IPS-NIHi7 (cell line): ENCODE measurements at regions not wholly inside any gene's neighbourhood (a gene's known extent, or its start where the extent isn't known, plus 50 kb on each side); places are given as distances from the start of the nearest gene placed in this dataset.

Source experiments
- DNase-seq: peaks from one replicate; pipeline ENCODE4 v3.0.0; 2012; ENCODE audit warnings: mixed read lengths; ENCODE audit errors: extremely low spot score

DNA sequence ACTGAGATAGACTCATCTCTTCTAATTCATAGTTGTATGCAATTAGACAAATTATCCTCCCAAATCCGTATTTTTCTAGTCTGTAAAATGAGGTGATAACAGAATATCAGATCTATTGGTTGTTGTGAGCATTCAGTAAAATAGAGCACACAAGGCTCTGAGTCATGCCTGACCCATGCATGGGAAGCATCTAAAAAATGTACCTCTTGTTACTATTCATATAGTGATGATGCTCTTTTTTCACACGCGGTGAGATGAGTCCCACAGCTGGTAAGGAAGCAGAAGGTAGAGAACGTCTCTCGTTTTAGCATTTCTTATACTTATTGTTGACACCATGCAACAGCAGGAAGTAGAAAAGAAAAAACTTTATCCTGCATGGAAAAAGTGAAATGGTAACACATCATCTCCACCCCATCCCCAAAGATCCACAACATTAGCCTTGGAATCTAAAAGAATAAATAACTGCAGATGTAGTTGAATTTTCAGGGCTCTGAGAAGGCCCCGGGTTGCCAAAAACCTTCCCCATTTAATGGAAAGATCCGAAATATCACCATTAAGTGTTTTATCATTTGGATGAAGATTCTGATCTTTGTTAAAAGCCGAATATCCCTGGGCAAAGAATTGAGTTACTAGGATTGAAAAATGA lies 215.6 kb downstream of the TMEM114 start:
- no peak for DNase-seq

DNA sequence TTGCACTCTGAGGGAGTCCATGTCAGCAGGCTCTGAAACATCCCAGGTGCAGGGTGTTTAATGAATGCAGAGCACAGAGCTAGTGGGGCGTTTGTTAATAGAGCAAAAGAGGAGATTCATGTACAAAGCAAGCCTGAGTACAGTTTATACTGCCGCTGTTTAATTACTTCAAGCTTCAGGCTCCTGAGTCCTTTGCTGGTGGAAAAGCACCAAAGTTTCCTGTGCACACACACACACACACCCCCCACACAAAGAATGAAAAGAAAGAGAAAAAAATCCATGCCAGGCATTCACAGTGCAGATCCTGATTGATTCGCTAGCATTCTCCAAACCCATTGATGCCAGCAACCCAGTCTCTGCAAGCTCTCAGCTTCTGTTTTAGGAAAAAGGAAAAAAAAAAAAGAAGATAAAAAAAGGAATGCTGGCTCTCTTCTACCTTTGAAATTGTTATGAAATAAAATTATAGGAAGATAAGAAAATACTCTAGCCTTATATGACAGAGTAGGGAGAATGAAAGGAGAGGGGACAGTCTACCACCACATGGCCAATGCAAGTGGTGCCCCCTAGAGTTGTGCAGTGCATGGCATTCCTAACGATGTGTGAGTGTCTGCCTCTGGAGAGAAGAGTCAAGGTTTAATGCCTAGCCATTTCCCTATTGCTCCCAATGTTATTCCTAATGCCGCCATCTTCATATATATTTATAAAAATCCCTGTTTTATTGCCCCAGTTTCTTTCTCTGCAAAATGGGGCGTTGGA lies 216.5 kb downstream of the TMEM114 start:
- no peak for DNase-seq

DNA sequence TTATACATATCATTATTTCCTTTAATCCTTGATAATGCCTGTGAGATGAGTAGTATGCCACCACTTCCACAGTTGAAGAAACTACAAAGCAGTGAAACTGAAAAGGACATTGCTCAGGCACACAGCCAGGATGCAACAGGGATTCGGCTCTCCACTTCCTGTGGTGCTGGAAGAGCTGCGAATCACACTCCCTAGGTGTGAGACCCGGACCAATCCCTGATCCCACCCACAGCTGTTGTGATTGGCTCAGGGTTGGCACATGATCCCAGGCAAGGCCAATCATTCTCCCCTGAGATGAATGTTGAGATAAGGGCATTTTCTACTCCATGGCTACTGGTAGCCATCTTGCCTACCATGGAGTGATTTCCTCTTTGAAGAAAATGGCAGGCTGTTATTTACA lies 218.2 kb downstream of the TMEM114 start:
- no peak for DNase-seq

DNA sequence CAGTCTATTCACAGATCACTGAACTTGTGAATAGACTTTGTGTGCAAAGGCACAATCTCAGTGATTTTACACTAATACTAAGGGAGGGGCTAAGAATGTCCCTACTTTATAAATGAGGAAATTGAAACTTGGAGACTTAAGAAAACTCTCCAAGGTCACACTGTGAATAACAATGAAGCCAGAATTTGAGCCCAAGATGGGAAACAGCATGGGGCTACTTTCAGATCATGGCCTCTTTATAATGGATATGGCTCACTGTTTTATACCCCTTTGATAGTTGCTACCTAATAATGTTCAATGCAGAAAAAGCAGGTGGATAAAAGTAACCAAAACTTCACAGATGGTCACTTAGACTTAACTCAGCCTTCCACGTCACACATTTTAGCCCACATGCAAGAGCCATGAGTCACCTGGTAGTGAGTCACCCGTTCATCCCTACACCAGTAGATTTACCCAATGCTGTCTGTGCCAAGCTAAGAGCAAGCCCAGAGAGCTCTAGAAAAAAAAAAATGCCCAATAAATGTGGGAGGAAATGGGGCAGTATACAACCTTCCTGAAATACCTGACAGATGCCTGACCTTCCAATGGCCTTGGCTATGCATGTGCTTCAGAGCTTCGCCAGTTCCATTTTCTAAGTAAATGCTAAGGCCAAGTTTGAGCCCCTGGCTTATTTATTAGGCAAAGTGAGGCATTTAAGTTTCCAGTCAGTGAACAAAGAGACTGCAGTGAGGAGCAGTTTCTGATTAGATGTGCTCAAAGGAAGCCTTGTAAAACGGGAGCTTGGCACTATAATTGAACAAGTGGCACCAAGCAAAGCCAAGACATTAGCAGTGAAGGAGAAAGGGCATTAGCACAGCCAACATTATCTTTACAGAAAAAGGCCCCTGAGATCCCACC lies 219.7 kb downstream of the TMEM114 start:
- peak; percentile 20 for DNase-seq

DNA sequence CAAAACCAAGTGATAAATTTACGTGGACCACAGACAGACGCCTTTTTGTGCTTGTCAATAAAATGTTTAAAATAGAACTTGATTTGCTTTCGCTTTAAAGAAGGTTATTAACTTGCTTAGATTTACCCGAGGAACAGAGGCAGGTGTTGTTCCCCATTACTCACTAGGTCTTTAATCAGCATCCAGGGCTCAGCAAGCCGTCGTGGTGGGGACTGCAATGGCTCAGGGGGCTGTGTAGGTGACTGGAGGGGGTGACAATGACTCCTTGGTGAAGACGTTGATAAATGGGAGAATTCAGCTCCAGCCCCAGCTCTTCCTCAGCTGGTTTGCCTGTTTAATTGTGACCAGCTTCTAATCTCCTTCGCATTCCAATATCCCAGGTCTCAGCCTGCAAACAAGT lies 231.4 kb downstream of the TMEM114 start:
- no peak for DNase-seq

DNA sequence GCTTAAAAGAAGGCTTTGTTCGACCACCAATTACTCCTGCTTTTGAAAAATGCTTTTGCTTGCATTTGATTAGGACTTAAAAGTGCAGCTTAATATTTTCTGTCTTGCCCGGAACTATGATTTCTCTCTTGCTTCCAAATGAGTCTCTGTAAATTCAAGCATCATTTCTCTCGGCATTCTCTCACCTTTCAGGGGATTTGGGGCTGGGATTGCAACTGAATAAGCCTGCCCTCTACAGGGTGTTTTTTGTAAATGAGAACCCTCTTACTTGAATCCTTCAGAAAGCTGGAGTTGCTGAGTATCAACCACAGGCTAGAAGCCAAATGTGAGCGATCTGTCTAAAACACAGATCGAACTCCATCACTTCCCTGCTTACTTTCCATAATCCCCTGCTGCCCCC lies 234.6 kb downstream of the TMEM114 start:
- peak; percentile 48 for DNase-seq

DNA sequence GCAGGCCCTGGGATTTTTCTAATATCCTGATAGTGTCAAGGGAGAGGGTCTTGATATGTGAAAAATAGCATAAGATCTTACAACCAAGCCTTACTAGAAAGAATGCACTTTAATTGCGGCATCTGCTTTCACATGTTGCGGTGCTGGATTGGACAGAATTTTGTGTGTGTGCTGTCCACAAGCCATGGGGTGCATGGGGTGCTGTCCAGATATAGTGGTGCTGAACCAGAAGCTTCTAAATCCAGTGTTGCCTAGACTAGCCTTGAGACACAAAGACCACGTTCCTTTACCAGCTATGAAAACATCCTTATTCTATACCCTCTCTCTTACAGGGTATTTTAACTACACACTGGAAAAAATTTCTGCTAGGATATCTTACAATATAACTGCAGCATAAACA lies 244.0 kb downstream of the TMEM114 start:
- peak; percentile 46 for DNase-seq

DNA sequence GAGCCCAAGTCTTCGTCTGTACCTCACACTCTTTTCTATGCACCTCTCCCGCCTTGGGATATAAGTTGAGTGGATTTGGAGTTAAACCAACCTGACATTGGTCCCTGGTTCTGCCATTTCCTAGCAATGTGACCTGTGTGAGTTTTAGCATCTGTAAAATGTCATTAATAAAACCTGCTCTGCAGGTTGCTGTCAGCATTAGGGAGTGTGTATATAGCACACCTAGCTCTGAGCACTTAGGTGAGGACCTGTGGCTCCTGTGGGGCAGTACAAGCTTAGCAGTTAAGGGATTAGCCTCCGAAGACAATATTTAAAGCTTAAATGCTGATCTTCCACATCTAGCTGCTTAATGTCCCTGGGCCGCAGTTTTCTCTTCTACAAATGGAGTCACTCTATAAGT lies 248.0 kb downstream of the TMEM114 start:
- DNase-seq: no peak

DNA sequence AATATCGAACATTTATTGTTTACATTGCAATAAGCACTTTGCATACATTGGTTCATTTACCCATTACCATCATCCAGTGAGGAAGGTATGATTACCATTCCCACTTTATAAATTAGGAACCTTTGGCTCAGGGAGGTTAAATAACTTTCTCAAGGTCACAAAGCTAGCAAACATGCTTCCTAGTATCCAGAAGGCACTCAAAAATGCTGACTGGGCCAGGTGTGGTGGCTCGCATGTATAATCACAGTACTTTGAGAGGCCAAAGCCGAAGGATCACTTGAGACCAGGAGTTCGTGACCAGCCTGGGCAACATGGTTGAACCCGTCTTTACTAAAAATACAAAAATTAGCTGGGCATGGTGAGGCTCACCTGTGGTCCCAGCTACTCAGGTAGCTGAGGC lies 259.6 kb downstream of the TMEM114 start:
- no peak for DNase-seq

DNA sequence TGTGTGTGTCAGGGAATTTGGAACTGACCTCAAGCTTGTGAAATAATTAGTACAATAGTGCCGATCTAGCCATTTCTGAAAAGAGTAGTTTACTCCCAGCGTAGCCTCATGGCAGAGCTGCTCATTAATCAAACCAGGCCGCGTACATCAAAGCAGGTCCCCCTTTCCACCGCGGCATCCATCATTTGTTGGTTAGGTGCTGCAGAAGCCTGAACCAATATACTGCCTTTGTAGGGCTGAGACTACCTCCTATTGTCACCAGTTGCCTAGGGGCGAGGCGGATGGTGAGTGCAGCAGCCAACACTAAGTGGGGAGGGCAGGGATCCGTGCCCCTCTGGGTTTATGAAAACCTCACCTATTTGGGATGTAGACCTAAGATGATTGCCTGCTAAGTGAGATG lies 264.1 kb downstream of the TMEM114 start:
- no peak for DNase-seq

DNA sequence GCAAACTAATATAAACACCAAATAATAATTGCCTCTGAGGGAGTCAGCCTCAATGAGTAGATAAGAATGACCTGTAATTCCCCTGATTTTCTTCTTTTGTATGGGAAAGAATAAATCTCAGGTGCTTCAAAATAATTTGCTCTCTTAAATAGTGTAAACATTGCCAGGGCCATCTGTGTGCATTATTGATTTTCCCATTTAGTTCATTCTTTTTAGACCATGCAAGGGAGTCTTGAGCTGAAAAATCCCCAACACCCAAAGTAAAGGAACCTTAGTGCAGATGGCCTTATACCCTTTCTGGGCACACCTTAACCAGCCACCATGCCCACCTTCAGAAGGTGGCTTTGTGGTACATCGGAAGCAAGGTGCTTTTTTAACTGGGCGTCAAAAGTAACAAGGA lies 267.2 kb downstream of the TMEM114 start:
- no peak for DNase-seq

DNA sequence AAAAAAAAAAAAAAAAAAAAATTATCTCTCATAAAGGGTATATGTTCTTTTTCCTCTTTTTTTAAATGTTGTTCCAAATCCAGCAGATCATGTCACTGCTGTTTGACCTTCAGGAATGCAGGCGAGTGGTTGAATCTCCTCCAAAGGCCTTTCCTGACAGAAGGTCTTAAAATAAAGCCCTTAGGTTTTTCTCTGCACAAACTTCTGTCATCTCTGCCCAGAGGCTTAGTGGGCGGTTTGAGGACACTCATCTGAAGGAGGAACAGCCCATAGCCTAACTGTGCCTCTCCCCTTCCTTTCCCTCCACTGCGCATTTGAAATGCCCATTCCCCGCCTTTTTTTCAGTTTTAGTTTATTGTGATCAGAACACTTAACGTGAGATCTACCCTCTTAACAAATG lies 270.2 kb downstream of the TMEM114 start:
- no peak for DNase-seq

DNA sequence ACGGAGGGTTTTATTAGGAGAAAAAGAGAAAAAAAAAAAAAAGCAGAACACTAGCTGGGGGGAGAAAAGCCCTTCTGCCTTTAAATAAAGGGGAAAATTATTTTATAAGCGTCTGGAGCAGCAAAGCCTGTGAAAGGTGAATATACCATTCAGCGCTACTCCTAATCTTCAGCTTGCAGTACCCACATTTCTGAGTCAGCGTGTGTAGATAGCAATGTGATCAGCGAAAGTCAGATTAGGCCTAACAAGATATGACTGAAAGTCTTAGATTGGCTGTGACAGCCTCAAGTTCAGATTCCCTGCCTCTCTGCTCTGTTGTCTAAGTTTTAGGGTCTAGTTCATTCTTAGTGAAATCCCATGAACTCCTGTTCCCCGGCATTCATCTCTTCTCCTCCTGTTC lies 279.5 kb downstream of the TMEM114 start:
- DNase-seq: no peak

DNA sequence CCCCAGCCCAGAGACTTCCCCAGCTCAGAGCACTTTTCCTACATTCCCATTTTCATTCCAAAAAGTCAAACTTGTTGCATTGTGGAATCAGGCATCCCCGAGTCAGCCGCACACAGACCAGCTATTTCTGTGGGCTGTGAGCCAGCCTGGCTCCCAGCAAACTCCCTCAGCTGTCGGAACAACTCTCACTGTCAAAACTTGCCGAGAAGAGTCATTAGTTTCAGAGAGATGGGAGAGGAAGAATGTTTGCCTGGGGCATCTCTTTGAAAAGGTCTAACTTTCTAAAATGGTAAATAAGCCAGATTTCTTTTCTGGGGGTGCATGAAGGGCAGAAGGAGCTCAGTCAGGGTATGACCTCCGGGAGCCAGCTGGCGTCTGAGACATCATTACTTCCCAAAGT lies 280.0 kb downstream of the TMEM114 start:
- DNase-seq: no peak

DNA sequence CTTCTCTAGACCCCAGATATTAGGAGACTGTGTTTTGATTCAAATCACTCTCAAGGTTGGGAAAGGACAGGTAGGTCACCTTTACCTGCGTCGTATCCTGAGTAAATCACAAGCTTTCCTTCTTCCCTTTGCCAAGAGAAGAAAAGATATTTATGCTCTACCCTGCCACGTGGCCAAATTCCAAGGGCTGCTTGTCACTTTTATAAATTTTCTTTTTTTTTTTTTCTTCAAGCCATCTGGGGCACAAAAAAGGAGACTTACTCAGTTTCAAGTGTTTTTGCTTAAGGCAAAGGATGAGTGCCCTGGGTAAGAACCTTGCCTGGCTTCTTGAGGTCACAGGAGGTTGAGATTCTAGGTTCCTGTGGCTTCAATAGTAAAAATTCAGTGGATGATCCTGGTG lies 285.1 kb downstream of the TMEM114 start:
- no peak for DNase-seq

DNA sequence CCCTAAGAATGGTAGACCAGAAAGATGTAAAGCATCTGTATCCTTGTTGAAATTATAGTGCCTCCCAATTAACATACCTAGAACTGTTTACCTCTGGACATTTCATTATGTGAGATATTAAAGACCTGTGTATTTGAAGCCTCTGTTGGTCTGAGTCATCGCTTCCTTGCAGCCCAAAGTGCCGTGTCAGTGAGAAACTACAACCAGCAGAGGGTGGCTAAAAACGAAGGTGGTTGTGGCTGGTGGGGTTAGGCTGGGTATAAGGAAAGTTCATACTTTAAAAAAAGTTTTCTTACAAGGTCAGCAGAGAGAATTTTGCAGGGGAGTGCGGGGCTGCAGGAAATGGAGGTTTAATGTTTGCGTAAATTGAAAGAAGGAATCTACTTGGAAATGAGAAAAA lies 290.7 kb downstream of the TMEM114 start:
- no peak for DNase-seq

DNA sequence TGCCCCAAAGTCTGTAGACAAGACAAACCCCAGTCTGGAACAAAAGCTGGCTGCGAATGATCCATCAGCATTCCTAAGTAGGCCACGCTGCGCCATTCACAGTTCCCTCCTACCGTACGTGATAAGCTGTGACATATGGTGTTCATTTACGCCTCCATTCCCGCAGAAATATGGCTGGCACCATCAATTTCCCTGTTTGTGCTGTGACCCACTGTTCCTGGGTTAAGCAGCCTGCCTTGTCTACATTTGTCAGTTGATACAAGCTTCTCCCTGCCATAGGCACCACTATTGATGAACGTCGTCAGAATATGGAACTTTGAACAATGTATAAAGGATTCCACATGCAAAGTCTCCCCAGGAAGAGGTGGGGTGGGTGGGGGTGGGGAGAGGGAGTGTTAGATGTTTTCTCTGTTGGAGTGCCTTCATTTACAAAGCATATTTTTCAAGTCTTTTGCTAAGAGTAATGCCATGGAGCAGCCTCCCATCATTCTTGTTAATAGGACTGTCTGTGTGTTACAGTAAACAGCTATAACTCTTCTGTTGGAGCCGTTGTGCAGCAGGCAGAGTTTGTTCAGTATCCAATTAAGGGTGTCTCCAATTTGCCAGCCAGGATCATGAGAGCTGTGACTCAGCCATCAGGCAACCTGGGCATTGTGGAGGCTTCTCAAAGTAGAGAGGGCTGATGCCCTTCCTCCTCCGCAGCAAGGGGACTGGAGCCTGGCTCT lies 294.6 kb downstream of the TMEM114 start:
- no peak for DNase-seq

DNA sequence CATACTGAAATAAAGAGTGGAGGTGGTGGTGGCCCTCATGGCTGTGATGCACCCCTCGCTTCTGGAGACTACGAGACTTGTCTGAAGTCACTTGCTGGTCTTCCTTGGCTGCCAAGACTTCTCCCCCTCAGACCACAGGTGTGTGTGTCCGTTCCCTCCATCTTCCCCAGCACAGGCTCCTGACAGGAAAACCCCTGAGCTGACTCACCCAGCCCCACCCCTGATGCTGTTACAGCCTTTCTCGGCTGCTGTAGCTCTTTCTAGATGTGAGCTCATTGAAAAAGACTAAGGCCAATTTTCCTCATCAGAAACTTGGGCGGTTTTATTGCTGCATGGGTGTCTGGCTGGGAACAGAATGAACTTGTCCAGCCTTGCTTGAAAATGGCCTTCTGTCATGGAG lies 296.9 kb downstream of the TMEM114 start:
- DNase-seq: no peak

DNA sequence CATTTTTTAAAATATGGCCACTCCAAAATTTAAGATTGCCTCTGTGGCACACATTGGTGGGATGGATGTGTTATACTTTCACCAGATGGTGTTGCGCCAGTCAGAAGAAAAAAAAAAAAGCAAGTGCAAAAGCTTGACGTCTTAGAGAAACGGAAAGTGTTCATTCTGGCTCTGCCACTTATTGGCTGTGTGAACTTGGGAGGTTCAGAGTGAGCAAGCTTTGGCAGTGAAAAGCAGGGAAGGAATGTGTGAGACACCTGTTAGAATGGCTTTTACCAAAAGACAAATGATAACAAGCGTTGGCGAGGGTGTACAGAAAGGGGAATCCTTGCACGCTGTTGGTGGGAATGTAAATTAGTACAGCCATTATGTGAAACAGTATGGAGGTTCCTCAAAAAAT lies 298.0 kb downstream of the TMEM114 start:
- DNase-seq: no peak

DNA sequence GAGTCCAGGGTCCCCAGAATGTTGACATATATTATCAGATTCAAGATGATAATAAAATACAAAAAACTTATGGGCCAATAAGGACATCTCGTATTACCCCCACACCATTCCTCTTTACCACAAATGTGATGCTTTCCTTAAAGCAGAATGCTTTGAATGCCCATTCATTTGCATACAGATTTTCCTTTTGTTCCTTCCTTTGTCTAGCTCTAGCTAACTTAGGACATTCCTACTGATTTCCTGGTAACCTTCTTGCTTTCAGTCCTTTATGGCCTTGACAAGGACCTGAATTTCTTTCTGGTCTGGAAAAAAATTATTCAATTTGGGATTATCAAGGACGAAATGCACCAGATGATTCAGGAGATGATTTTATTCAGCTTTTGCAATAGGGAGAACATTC lies 304.0 kb downstream of the TMEM114 start:
- DNase-seq: no peak

DNA sequence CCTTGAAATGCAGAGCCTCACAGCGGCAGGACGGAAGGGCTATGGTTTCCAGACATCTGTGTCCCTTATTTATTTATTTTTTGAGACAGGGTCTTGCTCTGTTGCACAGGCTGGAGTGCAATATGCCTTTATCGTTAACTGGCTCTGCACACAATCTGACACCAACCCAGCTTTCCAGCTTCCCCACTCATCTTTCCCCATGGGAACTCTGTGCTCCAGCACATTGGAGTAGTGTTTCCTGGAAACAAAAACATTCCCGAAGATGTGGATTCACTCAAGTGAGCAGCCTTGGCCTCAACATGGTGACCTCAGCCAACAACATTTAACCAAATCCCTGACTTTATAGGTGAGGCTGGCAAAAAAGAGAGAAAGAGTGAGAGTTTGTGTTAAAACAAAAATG lies 307.1 kb downstream of the TMEM114 start:
- no peak for DNase-seq

DNA sequence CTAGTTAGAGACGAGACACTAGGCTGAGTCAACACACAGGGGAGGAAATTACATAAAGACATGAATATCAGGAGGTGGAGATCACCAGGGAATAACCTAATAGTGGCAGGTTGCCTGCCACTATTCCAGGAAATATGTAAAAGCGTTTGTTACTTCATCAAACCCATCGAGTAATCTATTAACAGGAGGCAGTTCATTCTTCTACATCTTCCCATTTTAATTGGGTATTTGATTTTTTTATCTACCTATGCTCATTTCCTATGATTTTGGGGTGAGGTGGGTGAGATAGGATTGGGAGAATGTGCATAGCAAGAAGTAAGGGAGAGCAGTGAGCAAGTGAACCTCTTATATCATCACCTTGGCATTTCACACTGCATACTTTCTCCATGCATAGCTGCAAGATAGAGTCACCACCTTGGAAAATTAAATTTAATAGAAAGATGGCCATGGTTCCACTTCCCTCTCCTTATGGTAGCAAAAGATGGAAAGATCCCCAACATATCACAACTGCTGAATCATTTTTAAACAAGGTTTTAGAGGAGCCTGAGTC lies 312.2 kb downstream of the TMEM114 start:
- DNase-seq: no peak
